ENCODE measurements at regions not wholly inside any gene's neighbourhood (a gene's known extent, or its start where the extent isn't known, plus 50 kb on each side); places are given as distances from the start of the nearest gene placed in this dataset.

DNA sequence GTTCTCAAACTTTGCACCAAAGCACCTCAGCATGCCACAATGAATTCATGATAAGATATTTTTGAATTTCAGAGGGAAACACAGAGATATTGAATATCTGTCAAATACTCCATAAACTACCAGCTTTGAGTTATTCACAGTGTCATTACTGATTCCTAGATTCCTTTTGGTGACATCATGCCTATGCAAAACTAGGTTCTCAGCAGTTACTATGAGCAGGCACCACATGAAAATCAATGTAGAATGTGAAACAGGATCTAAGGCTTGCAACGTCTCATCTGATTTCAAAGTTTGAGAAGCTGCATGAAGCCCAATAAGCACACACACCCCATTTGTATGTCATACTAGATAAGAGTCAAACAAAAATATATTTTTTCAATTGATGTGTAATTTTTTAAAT is 426.5 kb downstream of the NR2F1-AS1 start:
- TF ChIP-seq, protein P1, sequence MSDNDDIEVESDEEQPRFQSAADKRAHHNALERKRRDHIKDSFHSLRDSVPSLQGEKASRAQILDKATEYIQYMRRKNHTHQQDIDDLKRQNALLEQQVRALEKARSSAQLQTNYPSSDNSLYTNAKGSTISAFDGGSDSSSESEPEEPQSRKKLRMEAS (IDR thresholded peaks at IDR 0.05; ENCODE audit: insufficient read depth, insufficient read length), result no peak
- TF ChIP-seq, protein P2, sequence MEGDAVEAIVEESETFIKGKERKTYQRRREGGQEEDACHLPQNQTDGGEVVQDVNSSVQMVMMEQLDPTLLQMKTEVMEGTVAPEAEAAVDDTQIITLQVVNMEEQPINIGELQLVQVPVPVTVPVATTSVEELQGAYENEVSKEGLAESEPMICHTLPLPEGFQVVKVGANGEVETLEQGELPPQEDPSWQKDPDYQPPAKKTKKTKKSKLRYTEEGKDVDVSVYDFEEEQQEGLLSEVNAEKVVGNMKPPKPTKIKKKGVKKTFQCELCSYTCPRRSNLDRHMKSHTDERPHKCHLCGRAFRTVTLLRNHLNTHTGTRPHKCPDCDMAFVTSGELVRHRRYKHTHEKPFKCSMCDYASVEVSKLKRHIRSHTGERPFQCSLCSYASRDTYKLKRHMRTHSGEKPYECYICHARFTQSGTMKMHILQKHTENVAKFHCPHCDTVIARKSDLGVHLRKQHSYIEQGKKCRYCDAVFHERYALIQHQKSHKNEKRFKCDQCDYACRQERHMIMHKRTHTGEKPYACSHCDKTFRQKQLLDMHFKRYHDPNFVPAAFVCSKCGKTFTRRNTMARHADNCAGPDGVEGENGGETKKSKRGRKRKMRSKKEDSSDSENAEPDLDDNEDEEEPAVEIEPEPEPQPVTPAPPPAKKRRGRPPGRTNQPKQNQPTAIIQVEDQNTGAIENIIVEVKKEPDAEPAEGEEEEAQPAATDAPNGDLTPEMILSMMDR (IDR thresholded peaks at IDR 0.05; ENCODE audit: extremely low read depth in 1 of 2, insufficient read depth in 1 of 2, low read depth in 1 of 2, low read length in 2 of 2), result no peak
- no peak for TF ChIP-seq POLR2A (IDR thresholded peaks at IDR 0.05; ENCODE audit: low read depth, low read length)
- TF ChIP-seq JUN (IDR thresholded peaks at IDR 0.05; ENCODE audit: borderline replicate concordance, insufficient read depth, insufficient read length, low read depth), result no peak
- TF ChIP-seq EZH2 (IDR thresholded peaks at IDR 0.05; ENCODE audit: borderline replicate concordance, low read depth, low read length, severe bottlenecking), result no peak
- TF ChIP-seq FOS (IDR thresholded peaks at IDR 0.05; ENCODE audit: borderline replicate concordance, insufficient read depth, low read length), result no peak

Data from endothelial cell of umbilical vein (primary cell).